ENCODE measurements at regions not wholly inside any gene's neighbourhood (a gene's known extent, or its start where the extent isn't known, plus 50 kb on each side); places are given as distances from the start of the nearest gene placed in this dataset.
A peak's percentile ranks its signal among the peaks of the same experiment; 100 is the strongest.
"Not testable (repeated sequence)": the region's sequence is repeated elsewhere in the genome, so short reads cannot be mapped to it uniquely, and the experiment has no call there.

GRCh38 chr1:228611707-228612106 lies 123.6 kb upstream of the RHOU start:
- not testable (repeated sequence) for ATAC-seq

- not testable (repeated sequence) for ATAC-seq
Observed at GRCh38 chr1:228622002-228622716, 113.1 kb upstream of the RHOU start.

GRCh38 chr1:228626481-228626880 lies 108.8 kb upstream of the RHOU start:
- ATAC-seq: not testable (repeated sequence)

- ATAC-seq: not testable (repeated sequence)
Observed at GRCh38 chr1:228632858-228633257, 102.4 kb upstream of the RHOU start.

GRCh38 chr1:228635304-228635703 lies 100.0 kb upstream of the RHOU start:
- ATAC-seq: not testable (repeated sequence)

GRCh38 chr1:228637529-228637928 lies 97.8 kb upstream of the RHOU start:
- ATAC-seq: not testable (repeated sequence)

GRCh38 chr1:228646717-228647522 lies 88.4 kb upstream of the RHOU start:
- ATAC-seq: peak; percentile 72

GRCh38 chr1:228647523-228648444 lies 87.5 kb upstream of the RHOU start:
- ATAC-seq: peak; percentile 84

GRCh38 chr1:228648647-228649383 lies 86.5 kb upstream of the RHOU start:
- ATAC-seq: no peak

- no peak for ATAC-seq
Observed at GRCh38 chr1:228650141-228650540, 85.1 kb upstream of the RHOU start.

- ATAC-seq: no peak
Observed at GRCh38 chr1:228650946-228651345, 84.3 kb upstream of the RHOU start.

- no peak for ATAC-seq
Observed at GRCh38 chr1:228652116-228652515, 83.2 kb upstream of the RHOU start.

GRCh38 chr1:228653057-228653456 lies 82.2 kb upstream of the RHOU start:
- ATAC-seq: not testable (repeated sequence)

- no peak for ATAC-seq
Observed at GRCh38 chr1:228653748-228654147, 81.5 kb upstream of the RHOU start.

GRCh38 chr1:228655796-228656394 lies 79.4 kb upstream of the RHOU start:
- ATAC-seq: no peak

GRCh38 chr1:228662007-228662689 lies 73.1 kb upstream of the RHOU start:
- ATAC-seq: not testable (repeated sequence)

- ATAC-seq: peak; percentile 55
Observed at GRCh38 chr1:228664399-228664914, 70.8 kb upstream of the RHOU start.

GRCh38 chr1:228666686-228667623 lies 68.3 kb upstream of the RHOU start:
- ATAC-seq: no peak

GRCh38 chr1:228668553-228669241 lies 66.6 kb upstream of the RHOU start:
- ATAC-seq: no peak
